Mucosa of gallbladder (tissue), 1 donor: ENCODE measurements at regions not wholly inside any gene's neighbourhood (a gene's known extent, or its start where the extent isn't known, plus 50 kb on each side); places are given as distances from the start of the nearest gene placed in this dataset.
"Not testable (repeated sequence)": the region's sequence is repeated elsewhere in the genome, so short reads cannot be mapped to it uniquely, and the experiment has no call there.

ENCODE experiments used
- DNase-seq: peaks from one replicate; pipeline ENCODE4 v3.0.0-alpha.2; 2020; ENCODE audit warnings: low spot score
- donor health status: DM: no; HTN: no; CAD: no.

DNA sequence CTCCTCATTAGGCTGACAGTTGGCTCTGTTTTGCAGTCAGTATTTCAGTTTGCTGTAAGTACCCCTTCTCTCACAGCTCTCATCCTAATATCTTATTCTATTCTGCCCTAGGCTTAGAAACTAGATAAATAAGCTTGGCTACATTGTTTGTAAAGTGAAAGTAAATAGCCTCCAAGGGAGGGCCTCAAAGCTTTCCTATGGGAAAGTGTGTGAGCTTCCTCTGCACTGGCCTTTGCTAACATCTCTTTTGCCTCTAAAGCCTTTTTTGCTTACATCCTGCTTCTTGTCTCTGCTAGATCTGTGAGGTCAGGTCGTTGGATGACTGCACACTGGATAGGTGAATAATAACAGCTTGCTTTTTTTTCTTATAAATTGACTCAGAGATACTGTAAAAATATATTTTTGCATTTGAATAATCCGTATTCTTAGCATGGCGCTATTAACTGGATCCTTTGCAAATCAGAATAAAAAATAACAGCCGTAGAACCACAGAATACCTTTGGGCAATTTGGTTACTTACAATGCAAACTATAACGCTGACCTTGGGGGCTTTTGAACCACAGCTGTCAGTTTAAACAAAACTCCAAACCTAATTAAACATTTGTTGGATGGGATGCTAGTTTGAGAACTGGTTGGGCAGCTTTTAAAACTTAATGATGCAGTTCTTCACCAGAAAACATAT is 55.1 kb downstream of the TTC6 start:
- no peak for DNase-seq

DNA sequence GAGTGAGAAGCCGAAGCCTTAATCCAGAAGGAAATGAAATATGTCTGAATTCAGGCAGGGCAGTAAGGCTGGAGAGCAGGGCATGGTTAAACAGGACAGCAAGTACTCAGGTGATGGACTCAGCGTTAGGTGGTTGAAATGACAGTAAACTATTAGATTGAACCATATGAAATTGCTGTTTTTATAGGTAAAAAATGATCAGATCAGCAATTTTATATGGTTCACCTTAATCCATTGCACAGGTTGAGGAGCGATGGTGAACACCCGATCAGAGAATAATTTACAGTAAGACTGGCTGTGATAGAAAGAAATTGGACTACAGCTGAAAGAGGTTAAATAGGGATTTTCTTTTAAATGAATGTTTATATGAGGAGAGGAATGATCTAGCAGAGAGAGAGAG is 56.6 kb downstream of the TTC6 start:
- no peak for DNase-seq

DNA sequence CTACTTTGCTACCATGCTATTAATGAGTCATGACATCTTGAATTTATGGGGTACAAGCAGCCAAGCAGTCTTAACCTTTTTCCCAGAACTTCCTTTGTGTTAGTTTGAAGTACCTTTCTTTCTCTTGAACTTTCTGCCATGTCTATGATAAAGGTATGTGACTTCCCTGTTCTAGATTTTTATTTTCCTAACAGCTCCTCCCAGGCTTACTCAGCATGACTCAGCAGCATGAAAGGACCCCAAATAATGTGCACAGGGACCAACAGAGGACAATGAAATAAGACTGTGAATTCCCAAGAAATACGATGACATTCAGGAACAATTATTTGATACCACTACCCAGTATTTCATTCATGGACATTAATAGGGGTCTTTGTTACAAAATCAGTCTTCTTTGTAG is 60.0 kb downstream of the TTC6 start:
- no peak for DNase-seq

DNA sequence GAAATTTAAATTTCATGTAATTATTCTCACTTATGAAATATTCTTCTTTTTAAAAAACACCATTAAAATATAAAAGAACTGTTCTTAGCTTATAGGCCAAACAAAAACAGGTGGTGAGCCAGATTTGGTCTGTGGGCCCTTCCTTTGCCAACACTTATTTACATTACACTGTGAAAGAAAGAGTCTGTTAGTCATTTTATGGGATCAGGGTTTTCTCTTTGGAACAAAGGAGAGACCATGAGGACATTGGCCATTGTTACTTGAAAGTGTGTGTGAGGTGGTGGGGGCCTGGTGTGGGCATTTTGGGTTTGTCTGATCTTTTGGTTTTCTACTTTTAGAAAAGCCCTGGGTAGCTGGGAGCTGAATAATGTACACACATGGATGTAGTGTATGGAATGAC is 62.7 kb downstream of the TTC6 start:
- no peak for DNase-seq

DNA sequence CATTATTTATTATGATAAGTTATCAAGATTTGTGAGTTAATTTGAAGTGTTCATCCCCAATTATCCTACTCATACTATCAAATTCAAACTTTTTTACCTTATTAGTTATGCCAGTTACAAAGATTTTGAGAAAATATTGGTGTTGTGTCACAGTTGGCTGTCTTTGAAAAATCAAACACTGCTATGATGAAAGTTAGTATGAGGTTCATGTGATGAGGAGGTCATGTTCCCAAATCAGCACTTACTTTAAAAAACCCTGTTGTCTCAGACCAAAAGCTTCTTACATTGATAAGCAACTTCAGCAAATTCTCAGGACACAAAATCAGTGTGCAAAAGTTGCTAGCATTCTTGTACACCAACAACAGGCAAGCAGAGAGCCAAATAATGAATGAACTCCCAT is 68.1 kb downstream of the TTC6 start:
- no peak for DNase-seq

DNA sequence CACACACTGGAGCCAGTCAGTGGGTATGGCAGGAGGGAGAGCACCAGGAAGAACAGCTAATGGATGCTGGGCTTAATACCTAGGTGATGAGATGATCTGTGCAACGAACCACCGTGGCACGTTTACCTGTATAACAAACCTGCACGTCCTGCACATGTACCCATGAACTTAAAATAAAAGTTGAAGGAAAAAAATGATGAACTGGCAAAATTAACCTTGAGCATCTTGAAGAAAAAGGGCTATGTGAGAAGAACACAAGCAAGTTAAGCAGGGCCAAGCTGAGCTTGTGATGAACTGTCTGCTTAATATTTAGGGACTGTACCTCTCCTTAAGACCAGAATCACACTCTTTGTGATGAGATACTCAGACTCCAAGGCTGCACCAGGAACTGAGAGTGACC is 70.0 kb downstream of the TTC6 start:
- DNase-seq: no peak

DNA sequence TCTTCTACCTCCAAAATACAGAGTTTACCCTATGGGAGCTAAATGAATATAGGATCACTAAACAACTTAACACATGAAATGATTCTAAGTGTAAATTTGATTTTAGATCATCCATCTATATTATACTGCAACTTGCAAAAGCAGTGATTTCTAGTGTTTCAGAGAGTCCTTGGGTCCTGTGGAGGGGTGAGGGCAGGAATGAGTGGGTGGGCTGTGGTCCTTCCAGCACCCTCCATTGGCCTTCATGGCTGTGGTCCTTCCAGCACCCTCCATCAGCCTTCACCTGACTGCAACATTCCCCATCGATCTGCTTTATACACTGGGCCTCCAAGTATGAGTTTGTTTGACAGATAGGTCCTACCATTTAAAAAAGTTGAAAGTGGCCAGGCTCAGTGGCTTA is 70.5 kb downstream of the TTC6 start:
- DNase-seq: no peak

DNA sequence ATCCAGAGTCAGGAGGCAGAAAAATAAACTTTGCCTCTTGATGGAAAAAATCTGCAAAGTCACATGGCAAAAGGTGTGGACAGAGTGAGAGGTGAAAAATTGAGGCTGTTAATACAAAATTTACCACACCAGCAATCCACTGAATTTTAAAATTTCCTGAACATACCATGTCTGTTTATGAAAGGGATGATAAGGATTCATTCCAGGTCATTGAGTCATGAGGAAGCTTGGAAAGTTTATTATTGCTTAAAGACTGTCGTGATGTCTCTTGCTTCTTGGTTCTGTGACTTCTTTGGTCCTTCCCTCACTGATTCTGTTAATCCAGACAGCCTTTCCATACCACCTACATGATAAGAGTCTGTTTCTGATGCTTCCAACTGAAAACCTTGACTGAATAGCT is 73.2 kb downstream of the TTC6 start:
- DNase-seq: no peak

DNA sequence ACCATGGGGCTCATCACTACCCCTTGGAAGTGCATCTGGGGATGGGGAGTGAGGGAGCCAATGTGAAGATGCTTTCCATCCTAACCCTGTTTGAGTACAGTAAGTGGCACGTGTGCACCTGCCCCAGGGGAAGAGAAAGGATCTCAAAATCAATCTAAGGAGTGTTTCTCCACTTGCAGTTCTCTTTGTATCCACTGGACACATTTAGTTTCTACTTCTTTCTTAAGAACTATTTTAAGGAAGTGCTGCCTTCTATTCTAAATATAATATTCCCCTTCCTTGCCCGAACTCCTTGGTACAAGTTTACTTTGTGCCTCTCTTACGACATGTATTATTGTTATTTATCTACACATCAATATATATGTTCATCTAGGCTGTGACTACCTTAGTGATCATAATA is 73.8 kb downstream of the TTC6 start:
- no peak for DNase-seq

DNA sequence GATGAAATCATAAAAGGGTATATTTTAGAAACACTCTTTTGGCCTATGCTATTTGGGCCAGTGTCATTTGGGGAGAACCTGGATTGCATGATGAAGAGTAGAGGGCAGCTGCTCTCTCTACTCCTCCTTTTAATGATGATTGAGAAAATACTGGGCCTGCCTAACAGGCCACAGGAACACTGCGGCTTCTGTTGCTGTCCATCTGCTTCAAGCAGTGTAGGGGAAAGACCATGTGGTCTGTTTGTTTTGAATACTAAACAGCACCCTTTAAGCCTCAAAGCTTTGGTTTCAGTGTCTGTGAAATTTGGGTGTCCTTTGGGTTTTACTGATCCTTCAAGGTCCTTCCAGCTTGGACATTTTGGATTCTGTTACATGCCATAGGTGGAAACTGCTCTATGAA is 78.0 kb downstream of the TTC6 start:
- DNase-seq: no peak

DNA sequence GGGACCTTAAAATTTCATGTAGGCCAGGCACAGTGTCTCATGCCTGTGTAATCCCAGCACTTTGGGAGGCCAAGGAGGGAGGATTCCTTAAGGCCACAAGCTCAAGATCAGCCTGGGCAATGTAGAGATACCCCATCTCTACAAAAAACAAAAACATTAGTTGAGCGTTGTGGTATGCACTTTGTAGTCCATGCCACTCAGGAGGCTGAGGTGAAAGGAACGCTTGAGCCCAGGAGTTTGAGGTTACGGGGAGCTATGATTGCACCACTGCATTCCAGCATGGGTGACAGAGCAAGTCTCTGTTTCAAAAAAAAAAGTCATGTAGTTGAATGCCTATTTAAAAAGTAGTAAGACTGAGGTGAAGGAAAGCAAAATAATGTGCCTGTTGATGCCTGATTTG is 83.5 kb downstream of the TTC6 start:
- DNase-seq: no peak

DNA sequence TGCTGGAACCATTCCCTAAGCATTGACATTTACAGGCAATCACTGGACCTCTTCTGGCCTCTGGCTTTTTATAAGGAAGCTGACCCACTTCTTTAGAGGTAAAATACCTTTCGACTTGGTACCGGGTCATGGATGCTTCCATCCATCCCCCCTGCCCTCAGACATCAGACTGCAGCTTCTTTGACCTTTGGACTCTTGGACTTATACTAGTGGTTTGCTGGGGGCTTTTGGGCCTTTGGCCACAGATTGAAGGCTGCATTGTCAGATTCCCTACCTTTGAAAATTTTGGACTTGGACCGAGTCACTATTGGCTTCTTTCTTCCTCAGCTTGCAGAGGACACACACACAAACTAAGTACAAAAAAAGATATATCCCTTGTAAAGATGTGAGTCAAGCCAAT is 86.1 kb downstream of the TTC6 start:
- no peak for DNase-seq

DNA sequence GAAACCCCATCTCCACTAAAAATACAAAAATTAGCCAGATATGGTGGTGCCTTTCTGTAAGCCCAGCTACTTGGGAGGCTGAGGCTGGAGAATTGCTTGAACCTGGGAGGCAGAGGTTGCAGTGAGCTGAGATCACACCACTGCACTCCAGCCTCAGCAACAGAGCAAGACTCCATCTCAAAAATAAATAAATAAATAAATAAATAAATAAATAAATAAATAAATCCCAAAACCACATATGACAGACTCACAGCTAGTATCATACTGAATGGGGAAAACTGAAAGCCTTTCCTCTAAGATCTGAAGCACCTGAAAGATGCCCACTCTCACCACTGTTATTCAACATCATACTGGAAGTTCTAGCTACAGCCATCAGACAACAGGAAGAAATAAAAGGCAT is 97.3 kb downstream of the TTC6 start:
- DNase-seq: not testable (repeated sequence)

DNA sequence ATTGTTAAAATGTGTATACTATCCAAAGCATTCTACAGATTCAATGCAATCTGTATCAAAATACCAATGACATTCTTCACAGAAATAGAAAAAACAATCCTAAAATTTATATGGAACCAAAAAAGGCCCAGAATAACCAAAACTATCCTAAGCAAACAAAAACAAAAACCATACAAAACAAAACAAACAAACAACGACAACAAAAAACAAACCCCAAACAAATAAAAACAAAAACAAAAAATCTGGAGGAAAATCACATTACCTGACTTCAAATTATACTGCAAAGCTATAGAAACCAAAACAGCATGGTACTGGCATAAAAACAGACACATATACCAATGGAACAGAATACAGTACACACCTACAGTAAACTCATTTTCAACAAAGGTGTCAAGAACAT is 98.0 kb downstream of the TTC6 start:
- not testable (repeated sequence) for DNase-seq

DNA sequence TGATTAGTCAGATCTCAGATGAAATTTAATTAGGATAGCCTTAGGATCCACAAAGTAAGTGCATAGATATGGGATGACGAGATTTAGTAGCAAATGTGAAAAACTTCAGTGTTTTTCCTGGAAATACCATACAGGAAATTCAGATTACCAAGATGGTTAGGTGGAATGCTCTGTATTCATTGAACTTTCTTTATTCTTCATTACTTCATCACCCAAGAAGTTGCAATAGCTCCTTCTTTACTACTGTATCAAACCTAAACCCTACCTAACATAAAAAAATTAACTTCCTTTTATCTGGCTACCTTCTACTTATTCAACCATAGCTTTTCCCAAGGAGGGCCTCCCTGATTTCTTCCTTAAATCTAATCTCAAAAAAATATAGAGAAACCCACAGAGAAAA is 100.4 kb downstream of the TTC6 start:
- DNase-seq: no peak

DNA sequence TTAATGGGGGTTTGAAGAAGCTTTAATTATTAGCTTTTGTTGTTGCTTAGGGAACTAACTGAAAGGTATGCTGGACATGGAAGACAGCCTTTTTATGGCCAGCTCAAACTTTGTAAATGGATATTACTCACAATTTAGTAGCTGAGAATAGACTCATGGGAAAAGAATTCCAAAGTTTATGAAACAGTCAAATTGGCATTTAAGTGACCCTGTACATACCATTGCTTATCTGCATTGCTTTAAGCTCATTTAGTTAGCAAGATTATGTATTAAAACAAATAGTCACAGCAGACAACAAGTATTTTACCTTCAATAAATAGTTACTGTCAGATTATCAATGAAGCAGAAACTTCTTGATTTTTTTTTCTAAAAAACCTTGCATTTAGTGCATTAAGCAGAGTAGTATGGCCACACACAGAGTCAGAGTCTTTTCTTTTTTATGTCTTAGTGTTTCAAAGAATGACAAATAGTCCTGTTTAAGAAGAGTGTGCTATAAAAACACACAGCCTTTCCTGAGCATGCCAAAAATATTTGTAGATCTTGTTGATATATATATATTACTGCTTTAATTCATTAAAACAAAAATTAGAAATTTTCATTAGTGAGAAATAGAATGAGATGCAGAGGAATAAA is 102.2 kb downstream of the TTC6 start:
- DNase-seq: no peak

DNA sequence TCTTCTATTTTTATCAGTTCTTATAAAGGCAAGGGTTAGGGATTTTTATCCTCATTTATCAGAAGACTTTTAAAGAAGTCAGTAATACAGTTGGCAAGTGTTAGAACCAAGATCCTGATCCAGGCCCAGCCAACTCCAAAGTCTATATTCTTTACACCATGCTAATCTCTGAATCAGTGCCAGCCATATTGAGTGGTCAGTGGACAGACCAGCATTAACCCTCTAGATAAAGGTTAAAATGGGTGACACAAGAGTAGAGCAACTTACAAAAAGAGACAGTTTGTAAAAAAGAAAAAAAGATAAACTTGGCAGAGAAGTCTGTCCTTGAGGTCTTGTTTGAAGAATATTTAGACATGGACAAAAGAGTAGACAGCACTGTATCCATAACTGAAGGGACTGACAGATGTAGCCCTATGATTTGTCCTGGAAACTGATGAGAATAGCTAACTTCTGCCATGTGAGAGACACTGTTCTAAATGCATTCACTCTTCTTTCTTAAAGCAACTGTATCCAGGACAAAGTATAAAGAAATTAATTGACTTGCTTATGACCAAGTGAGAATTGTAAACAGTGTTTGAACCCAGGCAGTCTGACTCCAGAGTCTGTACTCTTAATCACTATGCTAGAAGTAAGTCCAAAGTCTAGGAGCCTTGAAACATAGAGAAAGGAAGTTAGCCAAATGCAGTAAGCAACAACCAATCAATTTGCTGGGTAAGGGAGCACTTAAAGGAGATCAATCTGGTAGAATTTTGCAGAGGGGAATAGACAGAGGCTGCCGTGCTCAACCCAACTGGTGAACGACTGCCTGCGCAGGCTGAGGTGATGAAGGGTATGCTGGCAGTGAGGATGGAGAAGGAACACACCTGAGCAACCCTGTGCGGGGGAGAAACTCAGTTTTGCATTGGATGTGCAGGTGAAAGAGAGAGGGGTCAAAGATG is 103.7 kb downstream of the TTC6 start:
- DNase-seq: no peak

DNA sequence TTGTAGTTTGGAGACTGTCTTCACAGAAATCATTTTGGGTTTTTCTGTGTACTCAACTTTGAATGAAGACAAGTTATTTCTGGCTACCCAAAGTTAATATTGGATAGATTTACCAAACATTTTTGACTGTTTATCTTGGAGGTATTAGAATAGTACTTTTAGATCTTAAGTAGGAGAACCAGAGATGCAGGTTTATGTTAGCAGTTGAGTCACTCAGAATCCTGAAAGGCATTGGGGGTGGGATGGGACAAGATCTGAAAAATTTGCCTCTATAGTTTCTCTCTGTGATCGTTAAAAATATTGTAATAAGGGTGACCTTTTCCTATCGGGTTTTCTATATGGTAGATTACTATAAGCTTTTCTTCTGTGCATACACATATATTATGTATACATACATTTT is 112.3 kb downstream of the TTC6 start:
- DNase-seq: no peak

DNA sequence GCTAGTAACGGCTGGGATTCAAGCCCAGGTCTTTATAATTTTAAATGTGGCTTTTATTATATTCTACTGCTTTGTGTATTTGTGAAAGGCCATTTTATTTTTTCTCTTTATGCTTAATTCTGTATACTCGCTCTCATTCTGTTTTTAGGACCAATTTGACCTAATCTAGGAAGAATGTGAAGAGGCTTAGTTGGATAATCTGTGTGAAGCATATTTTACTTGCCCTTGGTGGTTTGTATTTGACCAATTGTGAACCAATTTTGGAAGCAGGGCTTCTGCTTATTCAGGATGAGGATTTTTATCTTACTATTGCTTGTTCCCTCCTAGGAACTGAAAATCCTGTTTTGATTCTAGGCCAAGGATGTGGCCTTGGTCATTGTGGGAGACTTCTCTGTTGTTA is 113.1 kb downstream of the TTC6 start:
- DNase-seq: no peak

DNA sequence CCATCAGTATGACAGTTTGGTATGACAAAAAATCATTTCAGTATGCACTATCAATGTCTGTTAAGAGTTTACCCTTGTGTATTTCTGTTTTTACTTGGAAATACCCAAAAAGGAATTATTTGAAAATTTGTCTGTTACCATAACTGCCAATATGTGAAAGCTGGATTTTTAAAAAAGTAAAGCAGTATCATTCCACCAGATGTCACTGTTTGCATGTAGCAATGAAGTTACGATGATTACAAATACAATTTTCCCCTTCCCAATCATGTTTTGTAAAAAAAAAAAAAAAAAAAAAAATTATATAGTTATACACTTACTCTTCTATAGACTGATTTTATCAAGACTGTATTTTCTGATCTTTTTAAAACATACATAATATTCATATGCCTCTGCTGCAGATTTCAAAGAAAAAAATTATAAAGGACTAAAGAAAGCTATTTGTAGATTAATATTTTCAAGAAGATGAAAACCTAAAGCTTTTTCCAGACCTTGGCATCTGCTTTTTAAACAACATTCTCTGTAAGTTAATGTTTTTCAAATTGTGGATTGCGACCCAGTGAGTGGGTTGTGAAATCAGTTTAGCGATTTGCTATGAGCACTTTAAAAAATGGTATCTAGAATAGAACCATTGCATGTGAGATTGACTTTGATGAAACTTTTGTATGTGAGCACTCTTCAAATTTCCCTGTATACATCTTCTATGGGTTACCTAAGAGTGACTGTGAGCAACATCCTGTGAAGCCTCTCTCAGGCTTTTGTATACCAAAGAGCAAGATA is 114.2 kb downstream of the TTC6 start:
- no peak for DNase-seq

DNA sequence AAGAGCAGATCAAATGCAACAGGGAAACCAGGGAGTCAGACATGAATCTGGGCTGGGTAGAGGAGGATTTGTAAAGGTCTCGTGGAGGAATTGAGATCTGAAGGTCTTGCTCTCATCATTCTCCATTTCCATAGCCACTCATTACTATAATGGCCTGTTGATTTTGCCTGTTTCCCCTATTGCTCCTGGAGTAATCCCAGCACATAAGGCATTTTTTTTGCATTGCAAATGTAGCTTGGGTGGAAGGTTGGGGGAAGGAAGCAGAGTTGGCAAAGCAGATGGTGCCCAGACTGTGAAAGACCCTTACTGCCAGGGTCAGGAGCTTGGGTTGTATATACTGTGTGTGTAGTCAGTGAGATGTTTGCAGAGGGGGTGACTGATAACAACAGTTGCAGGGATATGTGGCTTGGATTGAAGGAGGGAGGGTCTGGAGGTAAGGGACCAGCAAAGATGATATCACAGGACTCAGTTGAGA is 116.0 kb downstream of the TTC6 start:
- DNase-seq: no peak
